ENCODE measurements at regions not wholly inside any gene's neighbourhood (a gene's known extent, or its start where the extent isn't known, plus 50 kb on each side); places are given as distances from the start of the nearest gene placed in this dataset.
A peak's percentile ranks its signal among the peaks of the same experiment; 100 is the strongest.

DNA sequence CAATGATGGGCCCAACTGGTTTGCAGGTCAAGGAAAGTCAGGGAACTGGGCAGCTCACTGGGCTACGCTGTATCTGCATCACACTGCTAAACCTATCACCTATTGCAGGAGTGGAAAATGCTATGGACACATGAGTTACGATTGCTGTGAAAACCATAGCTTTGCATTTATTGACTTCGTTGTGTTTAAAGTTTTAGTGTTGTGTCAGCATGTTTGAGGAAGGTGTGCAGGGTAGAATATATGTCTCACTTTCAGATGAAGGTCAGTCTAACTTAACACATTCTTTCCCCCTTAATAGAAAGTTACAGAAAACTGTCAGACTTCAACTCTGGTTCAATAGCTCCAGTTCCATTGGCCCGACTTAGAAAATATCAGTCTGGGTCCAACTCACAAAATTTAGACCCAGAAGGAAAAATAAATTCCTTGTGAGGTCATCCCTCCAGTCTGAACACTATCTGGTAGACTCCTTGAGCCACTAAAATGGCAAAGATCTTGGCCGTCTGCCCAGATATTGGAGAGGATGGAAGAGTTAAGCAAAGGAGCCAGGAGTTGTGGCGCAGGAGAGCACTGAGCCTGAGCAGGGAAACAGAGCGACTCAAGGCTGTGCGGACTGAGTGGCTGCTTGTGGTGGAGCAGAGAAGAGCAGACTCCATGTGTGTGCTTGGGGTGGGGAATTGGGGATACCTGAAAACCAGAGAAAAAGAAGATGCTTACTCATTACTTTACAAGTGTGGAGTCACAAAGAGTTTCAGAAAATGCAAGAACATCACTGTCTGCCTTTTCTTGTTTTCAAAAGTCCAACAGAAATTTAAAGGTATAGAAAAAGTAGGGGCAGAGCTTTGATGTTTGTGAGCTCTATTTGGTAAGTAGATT is 518.5 kb downstream of the FGF9 start:
- dilution Hi-C loops (cut with HindIII; ENCODE audit: low sequenced_read_pairs, unreplicated experiment) (no loop called here), in situ Hi-C loops (cut with MboI; ENCODE audit: low sequenced_read_pairs) (no loop called here)

More for the DNA sequence above, 518.5 kb downstream of the FGF9 start:
- Histone ChIP-seq H3K9me3 (ENCODE audit: control insufficient read depth, insufficient read depth, low read length) (no peaks in the 10 kb centered on the region), H4K20me1 (ENCODE audit: insufficient read depth, low read length) (no peaks in the 10 kb centered on the region), H4K5ac (ENCODE audit: low read depth, low read length) (no peak overlapping the region), H2AK9ac (replicated peaks; ENCODE audit: low read depth, low read length, poor library complexity) (no peak overlapping the region), H3K18ac (ENCODE audit: low read depth, low read length) (no peak overlapping the region), H3K4me3 (ENCODE audit: insufficient read depth, low read depth, low read length) (no peak overlapping the region), H3K4me1 (ENCODE audit: control insufficient read depth, insufficient read depth, low read length) (no peaks in the 10 kb centered on the region), H2AFZ (replicated peaks; ENCODE audit: low read length, poor library complexity) (no peak overlapping the region), H3K27me3 (ENCODE audit: control insufficient read depth, insufficient read depth, low read length) (peaks cover 3% of the 10 kb centered on the region), H3K4ac (ENCODE audit: low read depth, low read length) (no peak overlapping the region), H3K23ac (ENCODE audit: low read depth, low read length) (no peak overlapping the region), H3K27ac (ENCODE audit: insufficient read depth, low read length) (no peak overlapping the region), H4K91ac (ENCODE audit: insufficient read depth, low read depth, low read length) (no peak overlapping the region), H2BK15ac (ENCODE audit: low read depth, low read length) (no peak overlapping the region), H3K4me2 (ENCODE audit: low read depth, low read length) (no peak overlapping the region), H2BK20ac (ENCODE audit: low read depth, low read length) (no peak overlapping the region), H3K9ac (ENCODE audit: low read depth, low read length) (no peak overlapping the region), H3K36me3 (ENCODE audit: control insufficient read depth, insufficient read depth, low read length) (no peaks in the 10 kb centered on the region), H3K56ac (ENCODE audit: extremely low read depth, insufficient read depth, low read length) (no peak overlapping the region), H2BK5ac (ENCODE audit: low read depth, low read length, poor library complexity, severe bottlenecking) (no peak overlapping the region), H4K8ac (ENCODE audit: low read depth in 2 of 2, low read length in 2 of 2) (no peak overlapping the region), H3K79me1 (ENCODE audit: low read depth in 1 of 2, low read length in 2 of 2) (no peaks in the 10 kb centered on the region), H3K14ac (replicated peaks; ENCODE audit: low read depth, low read length) (no peak overlapping the region), H2AK5ac (ENCODE audit: low read depth, low read length) (no peak overlapping the region), H3K9me1 (ENCODE audit: insufficient read depth, low read length) (no peaks in the 10 kb centered on the region), H2BK120ac (ENCODE audit: low read depth, low read length) (no peak overlapping the region)
- intact Hi-C loops (cut with micrococcal nuclease), result loop anchor here (5.0 to 10.0 kb wide), 2 partner anchors 515 to 552 kb away; partner anchors contain the start of gene FGF9
- DNase-seq (no peak), ATAC-seq (ENCODE audit: low read depth) (no peak)
- TF ChIP-seq FOS (IDR thresholded peaks at IDR 0.05; ENCODE audit: low read depth, low read length) (no peak), MAFK (IDR thresholded peaks at IDR 0.05; ENCODE audit: low read depth, low read length) (peak; percentile 65)
- ChIA-PET CTCF (interaction anchor here (0.6 to 0.7 kb wide), 2 partner anchors 10 to 29 kb away, joined by 3 to 4 read pairs; no protein-coding TSS in a partner anchor), POLR2A (ENCODE audit: unreplicated experiment) (no interaction called here)
- BruUV-seq (replicated peaks), result no TSS peak
- WGBS, 2 experiments (ENCODE audit: extremely low coverage in 2 of 2, insufficient read length in 1 of 2), result 93% methylated on average over 3 of the region's 8 CpGs; no CpG with 5 or more reads in 1 of the 2 experiments
